Left ventricle myocardium inferior (tissue), 1 donor: ENCODE measurements at regions not wholly inside any gene's neighbourhood (a gene's known extent, or its start where the extent isn't known, plus 50 kb on each side); places are given as distances from the start of the nearest gene placed in this dataset.
A peak's percentile ranks its signal among the peaks of the same experiment; 100 is the strongest.
"Not testable (repeated sequence)": the region's sequence is repeated elsewhere in the genome, so short reads cannot be mapped to it uniquely, and the experiment has no call there.

Experiments used
- DNase-seq: peaks from one replicate; pipeline ENCODE4 v3.0.0-alpha.2; 2020
- H3K27ac ChIP-seq: fragments of 200-600 bp; replicated peaks from 2 replicates; pipeline ENCODE4 v1.8.0; 2021
- H3K27me3 ChIP-seq: fragments of 200-600 bp; 2 replicates; pipeline ENCODE4 v1.8.0; 2021; ENCODE audit warnings: low read depth
- H3K36me3 ChIP-seq: fragments of 200-600 bp; 2 replicates; pipeline ENCODE4 v1.8.0; 2021
- H3K4me1 ChIP-seq: fragments of 200-600 bp; 2 replicates; pipeline ENCODE4 v1.8.0; 2021
- H3K4me3 ChIP-seq: fragments of 200-600 bp; 2 replicates; pipeline ENCODE4 v1.8.0; 2021; ENCODE audit warnings: mild to moderate bottlenecking, moderate library complexity
- H3K9me3 ChIP-seq: fragments of 200-600 bp; replicated peaks from 2 replicates; pipeline ENCODE4 v1.8.0; 2021
- CTCF ChIP-seq: fragments of 200-600 bp; IDR thresholded peaks from 2 replicates; pipeline ENCODE4 v1.8.0; 2021; ENCODE audit warnings: antibody characterized with exemption, mild to moderate bottlenecking, borderline replicate concordance
- intact Hi-C: fragments of 100-400 bp; cut with micrococcal nuclease; formaldehyde crosslinking; loops from one replicate; pipeline ENCODE4 v1.11.0; 2022
- donor health status: DM: no; HTN: yes; CAD: no; lungs with severe emphysema.

- Histone ChIP-seq H3K4me1 (no peaks in the 10 kb centered on the region), H3K9me3 (no peaks in the 10 kb centered on the region), H3K27ac (no peak overlapping the region), H3K4me3 (no peak overlapping the region), H3K36me3 (no peaks in the 10 kb centered on the region), H3K27me3 (peaks cover 10% of the 10 kb centered on the region)
- intact Hi-C loops: no loop called here
- TF ChIP-seq CTCF: no peak
- no peak for DNase-seq
Measured at GRCh38 chr2:113351375-113352355, 72.9 kb upstream of the PAX8 start.

GRCh38 chr2:113343800-113344199 lies 65.1 kb upstream of the PAX8 start:
- H3K4me1 ChIP-seq, DNase-seq, H3K27me3 ChIP-seq, H3K27ac ChIP-seq, H3K9me3 ChIP-seq, H3K36me3 ChIP-seq, intact Hi-C loops, H3K4me3 ChIP-seq: not testable (repeated sequence)

GRCh38 chr2:113342650-113343049 lies 63.9 kb upstream of the PAX8 start:
- peak; percentile 20 for DNase-seq
- no peaks in the 10 kb centered on the region for H3K36me3 ChIP-seq
- intact Hi-C loops: no loop called here

GRCh38 chr2:113341870-113342253 lies 63.1 kb upstream of the PAX8 start:
- H3K9me3 ChIP-seq, intact Hi-C loops, H3K27me3 ChIP-seq, DNase-seq, H3K36me3 ChIP-seq, H3K4me3 ChIP-seq, H3K27ac ChIP-seq: not testable (repeated sequence)
- peaks cover 20% of the 10 kb centered on the region for H3K4me1 ChIP-seq

More at GRCh38 chr2:113342650-113343049, 63.9 kb upstream of the PAX8 start:
- Histone ChIP-seq H3K27ac (no peak overlapping the region), H3K4me3 (no peak overlapping the region), H3K27me3 (no peaks in the 10 kb centered on the region), H3K9me3 (no peaks in the 10 kb centered on the region), H3K4me1 (peaks cover 15% of the 10 kb centered on the region)
- no peak for TF ChIP-seq CTCF

GRCh38 chr2:113341191-113341869 lies 62.6 kb upstream of the PAX8 start:
- intact Hi-C loops: no loop called here
- TF ChIP-seq CTCF: no peak

GRCh38 chr2:113337809-113338208 lies 59.1 kb upstream of the PAX8 start:
- TF ChIP-seq CTCF: no peak
- H3K27ac ChIP-seq: peak overlapping the region; percentile 53
- no peak overlapping the region for H3K4me3 ChIP-seq
- intact Hi-C loops: no loop called here
- H3K9me3 ChIP-seq: no peaks in the 10 kb centered on the region
- H3K27me3 ChIP-seq: no peaks in the 10 kb centered on the region
- DNase-seq: peak; percentile 57
- H3K4me1 ChIP-seq: peaks cover 20% of the 10 kb centered on the region
- H3K36me3 ChIP-seq: no peaks in the 10 kb centered on the region

More at GRCh38 chr2:113341191-113341869, 62.6 kb upstream of the PAX8 start:
- H3K9me3 ChIP-seq: no peaks in the 10 kb centered on the region
- peaks cover 20% of the 10 kb centered on the region for H3K4me1 ChIP-seq
- no peaks in the 10 kb centered on the region for H3K27me3 ChIP-seq
- no peak overlapping the region for H3K27ac ChIP-seq
- H3K4me3 ChIP-seq: no peak overlapping the region
- no peak for DNase-seq
- H3K36me3 ChIP-seq: no peaks in the 10 kb centered on the region

GRCh38 chr2:113336040-113336439 lies 57.3 kb upstream of the PAX8 start:
- H3K36me3 ChIP-seq, intact Hi-C loops, H3K9me3 ChIP-seq, H3K4me3 ChIP-seq, H3K27ac ChIP-seq, H3K27me3 ChIP-seq: not testable (repeated sequence)
- peak; percentile 22 for DNase-seq
- H3K4me1 ChIP-seq: peaks cover 20% of the 10 kb centered on the region
